Tibial nerve (tissue), 4 donors: ENCODE measurements at regions not wholly inside any gene's neighbourhood (a gene's known extent, or its start where the extent isn't known, plus 50 kb on each side); places are given as distances from the start of the nearest gene placed in this dataset.

ENCODE experiments used
- DNase-seq, 2 donors: peaks; one replicate each; pipeline ENCODE4 v3.0.0-alpha.2; 2019; ENCODE audit warnings: low spot score in 2 of 2
- H3K27ac ChIP-seq, 4 donors: fragments of 200-600 bp; sonication (generic) in 3 of 4; one replicate each; pipeline ENCODE4 v1.5.1; 2017 to 2019; ENCODE audit warnings: mild to moderate bottlenecking in 1 of 4
- H3K27me3 ChIP-seq, 2 donors: fragments of 200-600 bp; sonication (generic) in 1 of 2; one replicate each; pipeline versions ENCODE4 v1.5.1 to v1.6.0; 2017 to 2019
- H3K36me3 ChIP-seq, 3 donors: fragments of 200-600 bp; sonication (generic); one replicate each; pipeline ENCODE4 v1.5.1; 2018 to 2019
- H3K4me1 ChIP-seq, 4 donors: fragments of 200-600 bp; sonication (generic) in 3 of 4; one replicate each; pipeline ENCODE4 v1.5.1; 2017 to 2019
- H3K4me3 ChIP-seq, 4 donors: fragments of 200-600 bp; sonication (generic) in 3 of 4; one replicate each; pipeline ENCODE4 v1.5.1; 2017 to 2019; ENCODE audit warnings: mild to moderate bottlenecking in 1 of 4, moderate library complexity in 1 of 4
- H3K9me3 ChIP-seq, 4 donors: fragments of 200-600 bp; sonication (generic) in 3 of 4; one replicate each; pipeline ENCODE4 v1.5.1; 2017 to 2019
- EP300 ChIP-seq, 2 donors: sonication (generic); formaldehyde crosslinking; IDR thresholded peaks; one replicate each; pipeline ENCODE4 v1.6.1; 2017; ENCODE audit warnings: antibody characterized with exemption in 2 of 2, mild to moderate bottlenecking in 1 of 2
- POLR2A ChIP-seq, 2 donors: fragments of 450-650 bp; IDR thresholded peaks; one replicate each; pipeline ENCODE4 v1.6.1; 2017; ENCODE audit warnings: antibody characterized with exemption in 2 of 2, mild to moderate bottlenecking in 2 of 2, moderate library complexity in 2 of 2
- WGBS, 2 donors: methylation state at CpG; one replicate each; pipeline ENCODE4 v1.1.5; 2018; 5-methylcytosine and 5-hydroxymethylcytosine counted together
- TF ChIP-seq, protein P1 (sequence below), 5 experiments: fragments of 200-600 bp in 3 of 5; fragments of 450-650 bp in 2 of 5; sonication (generic) in 3 of 5; IDR thresholded peaks; one replicate each; pipeline ENCODE4 v1.5.1; 2016 to 2019; ENCODE audit warnings: antibody characterized with exemption in 5 of 5, mild to moderate bottlenecking in 3 of 5, moderate library complexity in 2 of 5

DNA sequence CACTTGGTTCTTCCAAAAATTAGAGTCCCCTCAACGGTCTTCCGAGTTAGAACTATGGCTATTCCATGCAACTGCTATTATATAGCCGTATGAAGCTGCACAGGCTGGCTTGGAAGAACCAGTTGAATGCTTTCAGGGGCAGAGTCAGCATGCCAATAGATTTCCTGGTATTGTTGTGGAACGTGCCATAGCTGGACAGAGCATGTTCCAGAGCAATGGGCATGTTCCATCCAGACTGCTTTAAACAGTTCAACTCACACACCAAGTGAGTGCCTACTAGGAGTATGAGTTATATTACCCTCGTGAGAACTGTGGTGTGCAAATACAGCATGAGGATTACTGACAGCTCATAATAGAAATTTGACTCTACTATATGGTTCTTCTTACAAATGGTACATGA, 682.0 kb downstream of the SATB2 start:
- no peak for DNase-seq
- WGBS, 2 donors, result 81 to 89% methylated on average over 5 of the region's 5 CpGs
- Histone ChIP-seq H3K9me3 (no peaks in the 10 kb centered on the region), H3K4me3 (no peak overlapping the region), H3K4me1 (no peaks in the 10 kb centered on the region), H3K36me3 (no peaks in the 10 kb centered on the region), H3K27ac (no peak overlapping the region), H3K27me3 (no peaks in the 10 kb centered on the region)
- TF ChIP-seq POLR2A (IDR thresholded peaks at IDR 0.05), result no peak
- TF ChIP-seq EP300 (IDR thresholded peaks at IDR 0.05), result no peak
- TF ChIP-seq, protein P1, sequence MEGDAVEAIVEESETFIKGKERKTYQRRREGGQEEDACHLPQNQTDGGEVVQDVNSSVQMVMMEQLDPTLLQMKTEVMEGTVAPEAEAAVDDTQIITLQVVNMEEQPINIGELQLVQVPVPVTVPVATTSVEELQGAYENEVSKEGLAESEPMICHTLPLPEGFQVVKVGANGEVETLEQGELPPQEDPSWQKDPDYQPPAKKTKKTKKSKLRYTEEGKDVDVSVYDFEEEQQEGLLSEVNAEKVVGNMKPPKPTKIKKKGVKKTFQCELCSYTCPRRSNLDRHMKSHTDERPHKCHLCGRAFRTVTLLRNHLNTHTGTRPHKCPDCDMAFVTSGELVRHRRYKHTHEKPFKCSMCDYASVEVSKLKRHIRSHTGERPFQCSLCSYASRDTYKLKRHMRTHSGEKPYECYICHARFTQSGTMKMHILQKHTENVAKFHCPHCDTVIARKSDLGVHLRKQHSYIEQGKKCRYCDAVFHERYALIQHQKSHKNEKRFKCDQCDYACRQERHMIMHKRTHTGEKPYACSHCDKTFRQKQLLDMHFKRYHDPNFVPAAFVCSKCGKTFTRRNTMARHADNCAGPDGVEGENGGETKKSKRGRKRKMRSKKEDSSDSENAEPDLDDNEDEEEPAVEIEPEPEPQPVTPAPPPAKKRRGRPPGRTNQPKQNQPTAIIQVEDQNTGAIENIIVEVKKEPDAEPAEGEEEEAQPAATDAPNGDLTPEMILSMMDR (IDR thresholded peaks at IDR 0.05), result no peak

DNA sequence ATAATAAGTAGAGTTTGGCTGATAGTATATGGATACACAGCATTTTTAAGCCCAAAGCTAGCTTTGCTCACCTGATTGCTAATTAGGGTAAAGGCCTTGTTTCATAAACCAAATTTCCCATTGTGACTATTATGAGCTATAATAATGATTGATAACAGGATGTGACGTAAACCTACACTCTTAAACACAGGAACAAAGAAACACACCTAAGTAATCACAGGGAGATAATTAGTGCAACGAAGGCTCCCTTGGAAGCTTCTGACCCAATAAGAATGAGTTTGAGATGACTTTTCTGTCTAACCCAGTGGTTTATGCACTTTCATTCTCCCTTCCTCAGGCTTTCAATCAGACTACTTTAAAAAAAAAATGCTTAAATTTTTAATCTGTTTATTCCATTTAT, 683.2 kb downstream of the SATB2 start:
- H3K27me3 ChIP-seq, result no peaks in the 10 kb centered on the region
- TF ChIP-seq POLR2A (IDR thresholded peaks at IDR 0.05), result no peak
- TF ChIP-seq, protein P1 (IDR thresholded peaks at IDR 0.05), result no peak
- no peak for TF ChIP-seq EP300 (IDR thresholded peaks at IDR 0.05)
- no peak overlapping the region for H3K4me3 ChIP-seq
- DNase-seq, result no peak
- no peaks in the 10 kb centered on the region for H3K4me1 ChIP-seq
- no peak overlapping the region for H3K27ac ChIP-seq
- H3K9me3 ChIP-seq, result no peaks in the 10 kb centered on the region
- WGBS, 2 donors, result 61 to 68% methylated on average over 2 of the region's 2 CpGs
- H3K36me3 ChIP-seq, result no peaks in the 10 kb centered on the region

DNA sequence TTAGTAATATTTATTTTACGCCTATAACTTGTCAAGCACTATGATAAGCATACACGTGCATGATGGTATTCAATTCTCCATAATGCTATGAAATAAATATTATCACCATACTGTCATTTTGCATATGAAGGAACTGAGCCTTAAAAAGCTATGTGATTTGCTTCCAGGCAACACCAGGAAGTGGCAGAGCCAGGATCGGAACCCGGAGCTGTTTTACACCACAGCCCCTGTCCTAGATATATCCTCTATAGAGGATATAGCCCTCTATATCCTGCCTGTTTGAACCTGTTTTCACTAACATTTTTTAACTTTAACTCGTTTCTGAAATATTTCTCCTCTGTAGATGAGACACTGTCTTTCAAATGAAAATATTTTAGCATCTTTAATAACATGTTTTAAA, 690.0 kb downstream of the SATB2 start:
- no peaks in the 10 kb centered on the region for H3K36me3 ChIP-seq
- no peak overlapping the region for H3K4me3 ChIP-seq
- no peaks in the 10 kb centered on the region for H3K9me3 ChIP-seq
- H3K4me1 ChIP-seq, result no peaks in the 10 kb centered on the region
- DNase-seq, result no peak
- 79 to 80% methylated on average over 5 of the region's 5 CpGs for WGBS, 2 donors
- H3K27me3 ChIP-seq, result no peaks in the 10 kb centered on the region
- TF ChIP-seq EP300 (IDR thresholded peaks at IDR 0.05), result no peak
- no peak for TF ChIP-seq POLR2A (IDR thresholded peaks at IDR 0.05)
- H3K27ac ChIP-seq, result no peak overlapping the region

DNA sequence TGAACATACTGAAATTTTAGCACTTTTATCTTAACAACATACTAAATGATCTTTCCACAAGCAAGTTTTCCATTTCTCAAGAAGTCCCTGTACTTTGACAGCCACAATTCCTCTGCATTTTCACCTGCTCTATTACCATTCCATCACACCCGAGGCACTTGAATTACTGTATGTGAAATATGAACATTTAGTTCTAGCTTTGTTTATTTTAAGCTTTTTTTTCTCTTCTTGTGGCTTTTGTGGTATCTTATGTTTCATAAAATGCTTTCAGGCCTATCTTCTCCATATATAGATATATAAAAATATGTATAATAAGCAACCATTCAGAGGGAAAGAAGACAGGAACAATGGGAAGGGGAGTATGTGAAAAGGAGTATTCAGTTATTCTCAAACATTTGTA, 693.9 kb downstream of the SATB2 start:
- WGBS, 2 donors, result 47 to 56% methylated on average over 1 of the region's 1 CpG
- H3K36me3 ChIP-seq, result no peaks in the 10 kb centered on the region
- no peak for DNase-seq
- TF ChIP-seq, protein P1 (IDR thresholded peaks at IDR 0.05), result no peak
- TF ChIP-seq POLR2A (IDR thresholded peaks at IDR 0.05) (no peak), EP300 (IDR thresholded peaks at IDR 0.05) (no peak)
- no peaks in the 10 kb centered on the region for H3K27me3 ChIP-seq
- H3K4me3 ChIP-seq, result no peak overlapping the region
- H3K27ac ChIP-seq, result no peak overlapping the region
- no peaks in the 10 kb centered on the region for H3K9me3 ChIP-seq
- H3K4me1 ChIP-seq, result no peaks in the 10 kb centered on the region

DNA sequence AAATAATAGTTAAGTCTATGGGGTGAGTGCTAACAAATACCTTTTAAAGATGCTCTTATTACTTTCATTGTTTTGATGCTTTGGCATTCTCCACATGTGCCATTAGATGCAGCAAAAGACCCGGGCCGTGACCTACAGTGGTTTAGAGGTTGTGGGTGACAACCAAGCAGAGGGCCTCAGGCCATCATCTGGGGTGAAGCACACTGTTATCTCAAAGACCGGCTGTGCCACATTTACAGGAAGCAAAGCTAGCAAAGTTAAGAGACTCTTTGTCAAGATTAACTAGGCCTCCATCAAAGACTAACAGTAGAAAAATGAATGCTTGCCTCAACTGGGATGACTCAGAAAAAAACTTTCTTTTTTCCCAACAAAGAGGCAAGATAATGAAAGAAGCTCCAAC, 695.3 kb downstream of the SATB2 start:
- H3K4me1 ChIP-seq, result no peaks in the 10 kb centered on the region
- no peak overlapping the region for H3K27ac ChIP-seq
- no peak overlapping the region for H3K4me3 ChIP-seq
- TF ChIP-seq EP300 (IDR thresholded peaks at IDR 0.05), result no peak
- 67 to 69% methylated on average over 3 of the region's 3 CpGs for whole genome bisulfite sequencing, 2 donors
- DNase-seq, result no peak
- H3K36me3 ChIP-seq, result no peaks in the 10 kb centered on the region
- no peaks in the 10 kb centered on the region for H3K27me3 ChIP-seq
- H3K9me3 ChIP-seq, result no peaks in the 10 kb centered on the region

DNA sequence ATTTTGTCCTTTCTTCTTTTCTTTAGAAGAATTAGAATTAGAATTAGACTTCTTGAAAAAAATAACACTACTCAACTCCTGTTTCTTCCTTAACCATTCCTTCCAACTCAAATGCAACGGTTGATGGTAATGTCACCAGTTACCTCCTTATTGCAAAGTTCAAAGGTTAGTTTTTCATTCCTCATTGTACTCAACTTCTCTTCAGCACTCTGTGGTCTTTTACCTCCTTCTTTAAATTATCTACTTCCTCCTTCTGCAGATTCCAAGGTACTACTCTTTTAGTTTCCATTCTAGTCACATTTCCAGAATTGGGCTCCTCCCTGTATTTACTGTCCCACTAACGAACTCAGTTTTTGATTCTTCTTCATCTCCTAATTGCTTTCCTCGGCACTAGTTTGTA, 700.7 kb downstream of the SATB2 start:
- Histone ChIP-seq H3K27me3 (no peaks in the 10 kb centered on the region), H3K36me3 (no peaks in the 10 kb centered on the region), H3K27ac (no peak overlapping the region), H3K4me1 (no peaks in the 10 kb centered on the region), H3K4me3 (no peak overlapping the region), H3K9me3 (no peaks in the 10 kb centered on the region)
- TF ChIP-seq EP300 (IDR thresholded peaks at IDR 0.05), result no peak
- TF ChIP-seq, protein P1 (IDR thresholded peaks at IDR 0.05), result no peak
- no peak for TF ChIP-seq POLR2A (IDR thresholded peaks at IDR 0.05)
- DNase-seq, result no peak
- whole genome bisulfite sequencing, 2 donors, result 76 to 81% methylated on average over 3 of the region's 3 CpGs
